ENCODE measurements at regions not wholly inside any gene's neighbourhood (a gene's known extent, or its start where the extent isn't known, plus 50 kb on each side); places are given as distances from the start of the nearest gene placed in this dataset.

DNA sequence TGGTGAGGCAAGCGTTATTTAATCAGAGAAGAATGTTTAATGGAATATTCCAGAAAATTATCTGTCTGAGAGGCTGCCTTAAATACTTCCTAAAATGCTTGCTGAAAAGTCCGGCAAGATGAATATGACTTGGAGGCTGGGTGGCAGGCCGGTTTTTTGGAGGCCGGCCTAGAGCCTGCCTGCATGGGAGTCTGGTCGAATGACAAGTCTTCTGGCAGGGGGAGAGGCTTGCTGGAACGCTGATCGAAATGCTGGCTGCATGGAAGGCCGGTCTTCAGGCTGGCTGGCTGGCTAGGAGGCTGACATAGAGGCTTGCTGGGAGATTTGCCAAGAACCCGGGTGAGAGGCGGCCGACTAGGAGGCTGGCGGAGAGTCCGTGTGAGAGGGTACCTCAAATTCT, 135.7 kb downstream of the OR13A1 start:
- TF ChIP-seq YY1 (IDR thresholded peaks at IDR 0.05; ENCODE audit: low read depth) (no peak), CEBPB (IDR thresholded peaks at IDR 0.05) (no peak), CREB1 (IDR thresholded peaks at IDR 0.05; ENCODE audit: low read depth) (no peak), FOXM1 (IDR thresholded peaks at IDR 0.05; ENCODE audit: borderline replicate concordance, low read depth) (no peak), EGR1 (IDR thresholded peaks at IDR 0.05) (no peak), ZBTB7A (IDR thresholded peaks at IDR 0.05; ENCODE audit: low read depth) (no peak), NFIC (IDR thresholded peaks at IDR 0.05) (no peak), EP300 (IDR thresholded peaks at IDR 0.05; ENCODE audit: borderline replicate concordance) (no peak), RAD21 (IDR thresholded peaks at IDR 0.05; ENCODE audit: low read depth) (no peak)
- TF ChIP-seq, protein P1, sequence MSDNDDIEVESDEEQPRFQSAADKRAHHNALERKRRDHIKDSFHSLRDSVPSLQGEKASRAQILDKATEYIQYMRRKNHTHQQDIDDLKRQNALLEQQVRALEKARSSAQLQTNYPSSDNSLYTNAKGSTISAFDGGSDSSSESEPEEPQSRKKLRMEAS (IDR thresholded peaks at IDR 0.05), result no peak
- TF ChIP-seq, protein P2, sequence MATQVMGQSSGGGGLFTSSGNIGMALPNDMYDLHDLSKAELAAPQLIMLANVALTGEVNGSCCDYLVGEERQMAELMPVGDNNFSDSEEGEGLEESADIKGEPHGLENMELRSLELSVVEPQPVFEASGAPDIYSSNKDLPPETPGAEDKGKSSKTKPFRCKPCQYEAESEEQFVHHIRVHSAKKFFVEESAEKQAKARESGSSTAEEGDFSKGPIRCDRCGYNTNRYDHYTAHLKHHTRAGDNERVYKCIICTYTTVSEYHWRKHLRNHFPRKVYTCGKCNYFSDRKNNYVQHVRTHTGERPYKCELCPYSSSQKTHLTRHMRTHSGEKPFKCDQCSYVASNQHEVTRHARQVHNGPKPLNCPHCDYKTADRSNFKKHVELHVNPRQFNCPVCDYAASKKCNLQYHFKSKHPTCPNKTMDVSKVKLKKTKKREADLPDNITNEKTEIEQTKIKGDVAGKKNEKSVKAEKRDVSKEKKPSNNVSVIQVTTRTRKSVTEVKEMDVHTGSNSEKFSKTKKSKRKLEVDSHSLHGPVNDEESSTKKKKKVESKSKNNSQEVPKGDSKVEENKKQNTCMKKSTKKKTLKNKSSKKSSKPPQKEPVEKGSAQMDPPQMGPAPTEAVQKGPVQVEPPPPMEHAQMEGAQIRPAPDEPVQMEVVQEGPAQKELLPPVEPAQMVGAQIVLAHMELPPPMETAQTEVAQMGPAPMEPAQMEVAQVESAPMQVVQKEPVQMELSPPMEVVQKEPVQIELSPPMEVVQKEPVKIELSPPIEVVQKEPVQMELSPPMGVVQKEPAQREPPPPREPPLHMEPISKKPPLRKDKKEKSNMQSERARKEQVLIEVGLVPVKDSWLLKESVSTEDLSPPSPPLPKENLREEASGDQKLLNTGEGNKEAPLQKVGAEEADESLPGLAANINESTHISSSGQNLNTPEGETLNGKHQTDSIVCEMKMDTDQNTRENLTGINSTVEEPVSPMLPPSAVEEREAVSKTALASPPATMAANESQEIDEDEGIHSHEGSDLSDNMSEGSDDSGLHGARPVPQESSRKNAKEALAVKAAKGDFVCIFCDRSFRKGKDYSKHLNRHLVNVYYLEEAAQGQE (IDR thresholded peaks at IDR 0.05; ENCODE audit: low read depth), result no peak

GRCh38 chr10:45180507-45180906, 134.9 kb downstream of the OR13A1 start:
- TF ChIP-seq TCF12 (IDR thresholded peaks at IDR 0.05; ENCODE audit: low read depth) (no peak), FOXM1 (IDR thresholded peaks at IDR 0.05; ENCODE audit: borderline replicate concordance, low read depth) (no peak), CREB1 (IDR thresholded peaks at IDR 0.05; ENCODE audit: low read depth) (no peak), CEBPB (IDR thresholded peaks at IDR 0.05) (no peak), EP300 (IDR thresholded peaks at IDR 0.05; ENCODE audit: borderline replicate concordance) (no peak), ZBTB7A (IDR thresholded peaks at IDR 0.05; ENCODE audit: low read depth) (no peak), USF1 (IDR thresholded peaks at IDR 0.05) (no peak), TEAD4 (IDR thresholded peaks at IDR 0.05) (no peak), EGR1 (IDR thresholded peaks at IDR 0.05) (no peak), YY1 (IDR thresholded peaks at IDR 0.05; ENCODE audit: low read depth) (no peak)
- TF ChIP-seq, protein P2 (IDR thresholded peaks at IDR 0.05; ENCODE audit: low read depth), result no peak
- TF ChIP-seq, protein P1 (IDR thresholded peaks at IDR 0.05), result no peak

- TF ChIP-seq CEBPB (IDR thresholded peaks at IDR 0.05), result no peak
- TF ChIP-seq TAF1 (IDR thresholded peaks at IDR 0.05; ENCODE audit: low read depth), result no peak
- no peak for TF ChIP-seq CREB1 (IDR thresholded peaks at IDR 0.05; ENCODE audit: low read depth)
- no peak for TF ChIP-seq EGR1 (IDR thresholded peaks at IDR 0.05)
- no peak for TF ChIP-seq RAD21 (IDR thresholded peaks at IDR 0.05; ENCODE audit: low read depth)
- no peak for TF ChIP-seq ZBTB7A (IDR thresholded peaks at IDR 0.05; ENCODE audit: low read depth)
- no peak for TF ChIP-seq FOXM1 (IDR thresholded peaks at IDR 0.05; ENCODE audit: borderline replicate concordance, low read depth)
- TF ChIP-seq NFIC (IDR thresholded peaks at IDR 0.05), result no peak
Observed at GRCh38 chr10:45180946-45181875, 134.2 kb downstream of the OR13A1 start.

GRCh38 chr10:45183174-45183573, 132.2 kb downstream of the OR13A1 start:
- TF ChIP-seq FOXM1 (IDR thresholded peaks at IDR 0.05; ENCODE audit: borderline replicate concordance, low read depth), result no peak
- TF ChIP-seq, protein P1 (IDR thresholded peaks at IDR 0.05), result no peak
- no peak for TF ChIP-seq TCF12 (IDR thresholded peaks at IDR 0.05; ENCODE audit: low read depth)
- no peak for TF ChIP-seq YY1 (IDR thresholded peaks at IDR 0.05; ENCODE audit: low read depth)
- TF ChIP-seq EP300 (IDR thresholded peaks at IDR 0.05; ENCODE audit: borderline replicate concordance), result no peak
- no peak for TF ChIP-seq CEBPB (IDR thresholded peaks at IDR 0.05)
- TF ChIP-seq RAD21 (IDR thresholded peaks at IDR 0.05; ENCODE audit: low read depth), result no peak
- no peak for TF ChIP-seq CREB1 (IDR thresholded peaks at IDR 0.05; ENCODE audit: low read depth)
- TF ChIP-seq TEAD4 (IDR thresholded peaks at IDR 0.05), result no peak
- TF ChIP-seq ZBTB7A (IDR thresholded peaks at IDR 0.05; ENCODE audit: low read depth), result no peak
- TF ChIP-seq EGR1 (IDR thresholded peaks at IDR 0.05), result no peak
- no peak for TF ChIP-seq TAF1 (IDR thresholded peaks at IDR 0.05; ENCODE audit: low read depth)
- TF ChIP-seq USF1 (IDR thresholded peaks at IDR 0.05), result no peak
- TF ChIP-seq, protein P2 (IDR thresholded peaks at IDR 0.05; ENCODE audit: low read depth), result no peak
- no peak for TF ChIP-seq NFIC (IDR thresholded peaks at IDR 0.05)

Measured in Ishikawa (cell line).